ENCODE measurements at regions not wholly inside any gene's neighbourhood (a gene's known extent, or its start where the extent isn't known, plus 50 kb on each side); places are given as distances from the start of the nearest gene placed in this dataset.

GRCh38 chr21:38930853-38931252 is 125.1 kb downstream of the ETS2 start:
- no peak for DNase-seq (ENCODE audit: low read depth in 2 of 2)

GRCh38 chr21:38930066-38930465 is 124.3 kb downstream of the ETS2 start:
- no peak for DNase-seq (ENCODE audit: low read depth in 2 of 2)

GRCh38 chr21:38929652-38930051 is 123.9 kb downstream of the ETS2 start:
- no peak for DNase-seq (ENCODE audit: low read depth in 2 of 2)

- no peak for DNase-seq (ENCODE audit: low read depth in 2 of 2)
Measured at GRCh38 chr21:38929142-38929541, 123.4 kb downstream of the ETS2 start.

- no peak for DNase-seq (ENCODE audit: low read depth in 2 of 2)
Measured at GRCh38 chr21:38927776-38928175, 122.0 kb downstream of the ETS2 start.

- DNase-seq (ENCODE audit: low read depth in 2 of 2) = no peak
Measured at GRCh38 chr21:38925923-38926322, 120.2 kb downstream of the ETS2 start.

- no peak for DNase-seq (ENCODE audit: low read depth in 2 of 2)
Measured at GRCh38 chr21:38925478-38925877, 119.7 kb downstream of the ETS2 start.

- no peak for DNase-seq (ENCODE audit: low read depth in 2 of 2)
Measured at GRCh38 chr21:38924954-38925353, 119.2 kb downstream of the ETS2 start.

GRCh38 chr21:38923429-38923828 is 117.7 kb downstream of the ETS2 start:
- DNase-seq (ENCODE audit: low read depth in 2 of 2) = no peak

- DNase-seq (ENCODE audit: low read depth in 2 of 2) = no peak
Measured at GRCh38 chr21:38922474-38923235, 116.9 kb downstream of the ETS2 start.

- no peak for DNase-seq (ENCODE audit: low read depth in 2 of 2)
Measured at GRCh38 chr21:38921511-38922251, 116.0 kb downstream of the ETS2 start.

GRCh38 chr21:38920631-38921398 is 115.1 kb downstream of the ETS2 start:
- no peak for DNase-seq (ENCODE audit: low read depth in 2 of 2)

- no peak for DNase-seq (ENCODE audit: low read depth in 2 of 2)
Measured at GRCh38 chr21:38918607-38919346, 113.0 kb downstream of the ETS2 start.

GRCh38 chr21:38917043-38917774 is 111.5 kb downstream of the ETS2 start:
- no peak for DNase-seq (ENCODE audit: low read depth in 2 of 2)

- no peak for DNase-seq (ENCODE audit: low read depth in 2 of 2)
Measured at GRCh38 chr21:38916214-38916964, 110.7 kb downstream of the ETS2 start.

- no peak for DNase-seq (ENCODE audit: low read depth in 2 of 2)
Measured at GRCh38 chr21:38915546-38915945, 109.8 kb downstream of the ETS2 start.

- no peak for DNase-seq (ENCODE audit: low read depth in 2 of 2)
Measured at GRCh38 chr21:38914528-38915293, 109.0 kb downstream of the ETS2 start.

GRCh38 chr21:38913893-38914527 is 108.3 kb downstream of the ETS2 start:
- DNase-seq (ENCODE audit: low read depth in 2 of 2) = no peak

Measured in stimulated activated CD8-positive, alpha-beta memory T cell treated with anti-CD3 and anti-CD28 coated beads, Interleukin-15, amount 100 ng/mL, for 4 hours (primary cell).